OCI-LY1 (cell line): ENCODE measurements at regions not wholly inside any gene's neighbourhood (a gene's known extent, or its start where the extent isn't known, plus 50 kb on each side); places are given as distances from the start of the nearest gene placed in this dataset.

Source experiments
- CTCF ChIP-seq: fragments of 200-600 bp; sonication (generic), shearing (Covaris generic); IDR thresholded peaks from 2 replicates; pipeline ENCODE4 v1.5.1; 2017; ENCODE audit warnings: mild to moderate bottlenecking, antibody characterized with exemption, low read length, moderate library complexity, mixed read lengths
- EZH2 ChIP-seq: fragments of 200-600 bp; sonication (generic), shearing (Covaris generic); IDR thresholded peaks from 2 replicates; pipeline ENCODE4 v1.8.0; 2017; ENCODE audit warnings: borderline replicate concordance, mixed run types, mild to moderate bottlenecking, antibody characterized with exemption, low read length, moderate library complexity, mixed read lengths

GRCh38 chr2:8627692-8628085 is 54.2 kb upstream of the ID2 start:
- no peak for TF ChIP-seq EZH2
- TF ChIP-seq CTCF: no peak
